ENCODE measurements at regions not wholly inside any gene's neighbourhood (a gene's known extent, or its start where the extent isn't known, plus 50 kb on each side); places are given as distances from the start of the nearest gene placed in this dataset.

- H3K4me2 ChIP-seq (ENCODE audit: insufficient read depth in 1 of 2, low read depth in 2 of 2, low read length in 2 of 2), result no peak overlapping the region
- no peak for TF ChIP-seq CEBPB (IDR thresholded peaks at IDR 0.05; ENCODE audit: low read depth, low read length)
- TF ChIP-seq KDM1A (IDR thresholded peaks at IDR 0.05; ENCODE audit: borderline replicate concordance, low read length), result no peak
- TF ChIP-seq SUZ12 (IDR thresholded peaks at IDR 0.05; ENCODE audit: low read length), result no peak
- no peak for TF ChIP-seq ASH2L (IDR thresholded peaks at IDR 0.05; ENCODE audit: low read length)
- TF ChIP-seq CBX8 (IDR thresholded peaks at IDR 0.05; ENCODE audit: borderline replicate concordance, low read depth, low read length), result no peak
- H4K5ac ChIP-seq (ENCODE audit: insufficient read length, low read depth, low read length), result no peak overlapping the region
- no peaks in the 10 kb centered on the region for H4K20me1 ChIP-seq (replicated peaks in 1 of 2; ENCODE audit: control insufficient read depth in 1 of 2, insufficient read depth in 2 of 2, low read length in 2 of 2)
- no peak overlapping the region for H3K4ac ChIP-seq (replicated peaks; ENCODE audit: insufficient read length, low read depth, low read length)
- no peak overlapping the region for H2BK15ac ChIP-seq (ENCODE audit: low read length)
- no peak overlapping the region for H4K8ac ChIP-seq (ENCODE audit: extremely low read depth, insufficient read depth, low read length)
- H2BK20ac ChIP-seq (ENCODE audit: low read length), result no peak overlapping the region
- no peak overlapping the region for H2AFZ ChIP-seq (ENCODE audit: low read length)
- H3K79me1 ChIP-seq (ENCODE audit: low read depth, low read length), result no peaks in the 10 kb centered on the region
- H3K4me1 ChIP-seq (replicated peaks in 1 of 4; ENCODE audit: control insufficient read depth in 3 of 4, insufficient read depth in 4 of 4, low read length in 3 of 4), result peaks cover 0 to 7% (median 3%) of the 10 kb centered on the region in 4 experiments; a peak in 3 of 7 replicates
- no peak overlapping the region for H3K18ac ChIP-seq (ENCODE audit: extremely low read depth, low read length)
- H3K79me2 ChIP-seq (ENCODE audit: control insufficient read depth in 1 of 2, insufficient read depth in 2 of 2, low read length in 2 of 2), result no peaks in the 10 kb centered on the region
- H2BK120ac ChIP-seq (replicated peaks; ENCODE audit: low read depth, low read length), result no peak overlapping the region
- H3K56ac ChIP-seq (replicated peaks; ENCODE audit: insufficient read length, low read depth, low read length), result no peak overlapping the region
- no peak overlapping the region for H4K91ac ChIP-seq (replicated peaks; ENCODE audit: insufficient read length, low read length)
- WGBS, 2 experiments (ENCODE audit: extremely low coverage in 1 of 2, insufficient coverage in 1 of 2, insufficient read length in 1 of 2, insufficient replicate concordance in 2 of 2, low coverage in 1 of 2, low lambda C conversion rate in 2 of 2, missing lambda C conversion rate in 1 of 2), result 100% methylated on average over 1 of the region's 1 CpG; no CpG with 5 or more reads in 1 of the 2 experiments
- no peak overlapping the region for H3K4me3 ChIP-seq (ENCODE audit: extremely low read depth in 1 of 4, insufficient read depth in 2 of 4, low read depth in 3 of 4, low read length in 4 of 4)
- DNase-seq (ENCODE audit: low read depth in 1 of 2, low spot score in 2 of 2) (no peak), FAIRE-seq (no peak)
- ChIA-PET POLR2A (ENCODE audit: partially characterized antibody) (no interaction called here), CTCF (ENCODE audit: partially characterized antibody) (interaction anchor here (0.7 kb wide), 1 partner anchor 82 kb away, joined by 3 read pairs; no protein-coding TSS in a partner anchor)
- H2BK12ac ChIP-seq (ENCODE audit: low read depth, low read length), result no peak overlapping the region
- H3K23me2 ChIP-seq (ENCODE audit: low read depth, low read length), result no peaks in the 10 kb centered on the region
- H3K9me3 ChIP-seq (ENCODE audit: insufficient read depth in 2 of 2, low read depth in 1 of 2, low read length in 1 of 2), result no peaks in the 10 kb centered on the region
- H3K27ac ChIP-seq (ENCODE audit: low read depth, low read length), result no peak overlapping the region
- no peak overlapping the region for H3K14ac ChIP-seq (ENCODE audit: insufficient read length)
- no peaks in the 10 kb centered on the region for H3K27me3 ChIP-seq (replicated peaks in 1 of 4; ENCODE audit: control insufficient read depth in 3 of 4, extremely low read depth in 1 of 4, insufficient read depth in 3 of 4, low read length in 3 of 4)
- no peak overlapping the region for H2AK5ac ChIP-seq (ENCODE audit: low read depth, low read length)
- no peak overlapping the region for H3K9ac ChIP-seq (replicated peaks in 1 of 4; ENCODE audit: extremely low read depth in 1 of 4, low read depth in 3 of 4, low read length in 3 of 4)
- no peak overlapping the region for H2BK5ac ChIP-seq (ENCODE audit: low read depth, low read length)
- no peak overlapping the region for H3K23ac ChIP-seq (ENCODE audit: insufficient read length)
- H3K36me3 ChIP-seq (ENCODE audit: control insufficient read depth in 2 of 4, insufficient read depth in 4 of 4, low read length in 3 of 4), result no peaks in the 10 kb centered on the region
Measured at GRCh38 chr15:48005077-48005476, 115.7 kb upstream of the SLC24A5 start.
